VCaP (cell line): ENCODE measurements at regions not wholly inside any gene's neighbourhood (a gene's known extent, or its start where the extent isn't known, plus 50 kb on each side); places are given as distances from the start of the nearest gene placed in this dataset.

Source experiments
- H3K27ac ChIP-seq: fragments of 450-650 bp; 2 replicates; pipeline ENCODE4 v1.5.1; 2017
- CTCF ChIP-seq: fragments of 450-650 bp; conservative IDR thresholded peaks from 2 replicates; pipeline ENCODE4 v1.5.1; 2017; ENCODE audit warnings: mild to moderate bottlenecking, moderate library complexity

- H3K27ac ChIP-seq: no peak overlapping the region
- no peak for TF ChIP-seq CTCF
These were observed 343.8 kb downstream of the RPRM start for GRCh38 chr2:153134725-153135124.

GRCh38 chr2:153133716-153134115, 344.8 kb downstream of the RPRM start:
- TF ChIP-seq CTCF: no peak

GRCh38 chr2:153132418-153132817, 346.1 kb downstream of the RPRM start:
- H3K27ac ChIP-seq: no peak overlapping the region
- TF ChIP-seq CTCF: no peak

More at GRCh38 chr2:153133716-153134115, 344.8 kb downstream of the RPRM start:
- no peak overlapping the region for H3K27ac ChIP-seq

GRCh38 chr2:153115141-153115540, 363.4 kb downstream of the RPRM start:
- H3K27ac ChIP-seq: no peak overlapping the region
- TF ChIP-seq CTCF: no peak

- H3K27ac ChIP-seq: no peak overlapping the region
- TF ChIP-seq CTCF: no peak
These were observed 368.1 kb downstream of the RPRM start for GRCh38 chr2:153110486-153110885.

- no peak for TF ChIP-seq CTCF
- no peak overlapping the region for H3K27ac ChIP-seq
These were observed 368.8 kb downstream of the RPRM start for GRCh38 chr2:153109793-153110192.

GRCh38 chr2:153106802-153107477, 371.6 kb downstream of the RPRM start:
- no peak for TF ChIP-seq CTCF
- H3K27ac ChIP-seq: no peak overlapping the region
